GM19438 (cell line): ENCODE measurements at regions not wholly inside any gene's neighbourhood (a gene's known extent, or its start where the extent isn't known, plus 50 kb on each side); places are given as distances from the start of the nearest gene placed in this dataset.

Experiments used
- ATAC-seq: cut with Tn5 transposase; IDR thresholded peaks from one replicate; pipeline ENCODE4 v1.9.1; 2021; ENCODE audit warnings: low read depth; ENCODE audit not compliant: unreplicated experiment

- ATAC-seq, result no peak
Measured at GRCh38 chr4:104146048-104146447, 348.6 kb downstream of the CXXC4 start.

- ATAC-seq, result no peak
Measured at GRCh38 chr4:104138116-104138515, 356.6 kb downstream of the CXXC4 start.

GRCh38 chr4:104129243-104129642 lies 365.5 kb downstream of the CXXC4 start:
- ATAC-seq, result no peak

GRCh38 chr4:104128850-104129213 lies 365.9 kb downstream of the CXXC4 start:
- no peak for ATAC-seq

GRCh38 chr4:104128031-104128849 lies 366.5 kb downstream of the CXXC4 start:
- ATAC-seq, result no peak

- no peak for ATAC-seq
Measured at GRCh38 chr4:104123021-104123420, 371.7 kb downstream of the CXXC4 start.

- no peak for ATAC-seq
Measured at GRCh38 chr4:104117776-104118175, 376.9 kb downstream of the CXXC4 start.

- no peak for ATAC-seq
Measured at GRCh38 chr4:104113850-104114249, 380.8 kb downstream of the CXXC4 start.

GRCh38 chr4:104099141-104099540 lies 379.4 kb upstream of the TACR3 start:
- no peak for ATAC-seq

GRCh38 chr4:104093247-104093646 lies 373.5 kb upstream of the TACR3 start:
- ATAC-seq, result no peak

GRCh38 chr4:104073229-104073628 lies 353.4 kb upstream of the TACR3 start:
- no peak for ATAC-seq

- ATAC-seq, result no peak
Measured at GRCh38 chr4:104066533-104066932, 346.7 kb upstream of the TACR3 start.

GRCh38 chr4:104064646-104065577 lies 345.1 kb upstream of the TACR3 start:
- no peak for ATAC-seq

- no peak for ATAC-seq
Measured at GRCh38 chr4:104063341-104063740, 343.6 kb upstream of the TACR3 start.

GRCh38 chr4:104044369-104044768 lies 324.6 kb upstream of the TACR3 start:
- no peak for ATAC-seq

- no peak for ATAC-seq
Measured at GRCh38 chr4:104032896-104033295, 313.1 kb upstream of the TACR3 start.

- no peak for ATAC-seq
Measured at GRCh38 chr4:104025251-104025650, 305.5 kb upstream of the TACR3 start.

- no peak for ATAC-seq
Measured at GRCh38 chr4:104022831-104023230, 303.0 kb upstream of the TACR3 start.

GRCh38 chr4:104022226-104022625 lies 302.4 kb upstream of the TACR3 start:
- ATAC-seq, result no peak

- ATAC-seq, result no peak
Measured at GRCh38 chr4:104020641-104021040, 300.9 kb upstream of the TACR3 start.

GRCh38 chr4:104017213-104017612 lies 297.4 kb upstream of the TACR3 start:
- no peak for ATAC-seq

- no peak for ATAC-seq
Measured at GRCh38 chr4:104015680-104016079, 295.9 kb upstream of the TACR3 start.
